ENCODE measurements at regions not wholly inside any gene's neighbourhood (a gene's known extent, or its start where the extent isn't known, plus 50 kb on each side); places are given as distances from the start of the nearest gene placed in this dataset.
"Not testable (repeated sequence)": the region's sequence is repeated elsewhere in the genome, so short reads cannot be mapped to it uniquely, and the experiment has no call there.

DNA sequence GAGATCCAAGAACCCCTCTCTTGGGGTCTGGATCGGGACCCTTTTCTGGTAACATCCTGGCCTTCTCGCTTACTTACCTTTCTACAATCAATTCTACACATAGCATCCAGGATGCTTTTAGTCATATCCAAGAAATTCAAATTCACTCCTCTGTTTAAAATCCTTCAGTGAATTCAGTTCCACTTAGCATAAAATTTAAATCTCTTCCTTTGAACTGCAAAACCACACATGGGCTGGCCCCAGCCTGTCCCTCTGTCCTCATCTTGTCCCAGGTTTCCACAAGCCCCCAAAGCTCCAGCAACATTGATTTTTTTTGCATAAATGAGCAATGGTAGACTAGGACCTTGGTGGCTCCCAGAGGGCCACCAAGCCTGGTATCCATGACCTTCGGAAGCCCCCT lies 96.4 kb upstream of the C16orf82 start:
- no peak for DNase-seq

DNA sequence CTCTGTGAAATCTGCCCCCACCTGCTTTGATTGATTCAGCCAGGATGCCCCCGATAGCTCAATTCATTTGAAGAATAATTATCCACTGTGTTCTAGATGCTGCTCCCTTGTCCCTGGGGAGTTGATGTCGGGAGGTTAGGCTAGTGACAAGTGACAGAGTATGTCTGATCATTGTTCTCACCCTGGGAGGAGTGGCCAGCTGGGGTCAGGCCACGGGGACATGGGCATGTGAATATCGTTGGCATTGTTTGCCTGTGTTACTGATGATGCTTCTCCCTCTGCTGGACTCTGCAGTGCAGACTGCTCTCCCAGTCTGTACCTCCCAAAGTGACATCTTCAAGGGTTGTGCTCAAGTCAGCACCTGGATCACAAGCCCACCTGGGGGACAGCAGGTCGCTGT lies 89.9 kb upstream of the C16orf82 start:
- peak in 6 of 56 donors; percentile 0 to 20 (median 5) for DNase-seq

DNA sequence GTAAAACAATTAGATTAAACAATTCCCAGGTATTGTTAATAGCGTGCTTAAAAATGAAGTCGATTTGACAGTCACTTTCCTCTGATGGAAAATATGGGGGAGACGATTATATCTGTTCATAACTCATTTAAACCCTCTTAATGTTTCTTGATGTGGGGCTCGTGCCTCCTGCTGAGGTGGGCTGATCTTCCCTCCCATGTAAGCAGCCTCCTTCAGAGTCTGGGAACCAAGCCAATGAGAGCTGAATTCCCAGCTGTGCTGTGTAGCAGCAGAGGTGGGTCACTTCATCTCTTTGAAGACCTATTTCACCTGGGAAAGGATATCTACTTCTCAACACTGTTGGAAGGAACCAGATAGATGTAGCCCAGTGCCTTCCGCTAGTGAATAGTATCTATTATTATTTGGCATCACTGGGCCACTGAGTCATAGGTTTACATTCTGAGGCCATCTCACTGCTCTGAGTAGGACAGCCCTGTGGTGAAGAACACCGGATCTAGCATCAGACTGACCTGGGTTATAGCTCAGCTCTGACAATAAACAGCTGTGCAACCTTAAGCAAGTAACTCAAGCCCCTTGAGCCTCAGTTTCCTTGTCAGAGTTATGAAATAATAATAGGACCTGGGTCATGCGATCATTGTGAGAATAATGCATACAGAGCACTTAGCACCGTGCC lies 85.3 kb upstream of the C16orf82 start:
- no peak for DNase-seq

- no peak for DNase-seq
Measured at GRCh38 chr16:26982422-26982821, 84.3 kb upstream of the C16orf82 start.

GRCh38 chr16:26983426-26983825 lies 83.3 kb upstream of the C16orf82 start:
- no peak for DNase-seq

DNA sequence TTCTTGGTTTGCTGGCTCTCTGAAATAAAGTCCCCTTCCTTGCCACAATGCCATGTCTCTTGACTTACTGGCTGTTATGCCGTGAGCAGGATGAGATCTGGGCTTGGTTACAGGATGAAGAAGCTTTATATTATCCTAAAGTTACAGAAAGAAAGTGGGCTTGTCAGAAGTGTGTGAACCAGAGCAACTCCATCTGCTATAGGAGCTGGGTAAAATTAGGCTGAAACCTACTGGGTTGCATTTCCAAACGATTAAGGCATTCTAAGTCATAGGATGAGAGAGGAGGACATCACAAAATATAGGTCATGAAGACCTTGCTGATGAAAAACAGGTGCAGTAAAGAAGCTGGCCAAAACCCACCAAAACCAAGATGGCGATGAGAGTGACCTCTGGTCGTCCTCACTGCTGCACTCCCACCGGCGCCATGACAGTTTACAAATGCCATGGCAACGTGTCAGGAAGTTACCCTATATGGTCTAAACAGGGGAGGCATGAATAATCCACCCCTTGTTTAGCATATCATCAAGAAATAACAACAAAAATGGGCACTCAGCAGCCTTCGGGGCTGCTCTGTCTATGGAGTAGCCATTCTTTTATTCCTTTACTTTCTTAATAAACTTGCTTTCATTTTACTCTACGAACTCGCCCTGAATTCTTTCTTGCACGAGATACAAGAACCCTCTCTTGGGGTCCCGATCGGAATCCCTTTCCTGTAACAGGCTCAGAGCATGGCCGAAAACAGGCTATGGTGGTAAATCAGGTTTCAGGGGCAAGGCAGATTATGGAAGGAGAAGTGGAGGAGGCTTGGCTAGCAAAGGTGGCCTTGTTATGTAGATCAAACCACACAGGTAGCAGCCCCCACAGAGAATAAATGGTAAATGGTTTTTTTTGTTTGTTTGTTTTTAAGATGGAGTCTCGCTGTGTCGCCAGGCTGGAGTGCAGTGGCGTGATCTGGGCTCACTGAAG lies 81.3 kb upstream of the C16orf82 start:
- no peak for DNase-seq

GRCh38 chr16:26987597-26988010 lies 79.1 kb upstream of the C16orf82 start:
- DNase-seq, result no peak

DNA sequence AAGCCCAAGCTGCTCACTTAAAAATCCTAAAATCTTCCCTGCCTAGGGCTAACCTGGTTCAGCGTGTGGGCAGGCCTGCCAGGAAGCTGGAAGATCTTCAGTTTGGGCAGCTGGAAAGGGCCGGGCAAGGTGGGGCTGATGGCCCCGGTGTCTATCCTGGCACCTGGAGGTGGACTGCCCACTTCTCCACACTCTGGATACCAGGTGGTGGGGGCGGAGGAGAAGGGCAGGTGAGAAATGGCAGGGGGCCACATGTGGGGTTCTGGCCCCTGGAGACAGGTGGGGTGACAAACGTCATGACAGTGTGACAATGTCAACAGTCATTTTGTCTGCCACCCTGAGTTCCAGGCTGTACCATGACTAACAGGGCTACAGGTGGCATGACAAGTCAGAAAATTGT lies 78.5 kb upstream of the C16orf82 start:
- no peak for DNase-seq

DNA sequence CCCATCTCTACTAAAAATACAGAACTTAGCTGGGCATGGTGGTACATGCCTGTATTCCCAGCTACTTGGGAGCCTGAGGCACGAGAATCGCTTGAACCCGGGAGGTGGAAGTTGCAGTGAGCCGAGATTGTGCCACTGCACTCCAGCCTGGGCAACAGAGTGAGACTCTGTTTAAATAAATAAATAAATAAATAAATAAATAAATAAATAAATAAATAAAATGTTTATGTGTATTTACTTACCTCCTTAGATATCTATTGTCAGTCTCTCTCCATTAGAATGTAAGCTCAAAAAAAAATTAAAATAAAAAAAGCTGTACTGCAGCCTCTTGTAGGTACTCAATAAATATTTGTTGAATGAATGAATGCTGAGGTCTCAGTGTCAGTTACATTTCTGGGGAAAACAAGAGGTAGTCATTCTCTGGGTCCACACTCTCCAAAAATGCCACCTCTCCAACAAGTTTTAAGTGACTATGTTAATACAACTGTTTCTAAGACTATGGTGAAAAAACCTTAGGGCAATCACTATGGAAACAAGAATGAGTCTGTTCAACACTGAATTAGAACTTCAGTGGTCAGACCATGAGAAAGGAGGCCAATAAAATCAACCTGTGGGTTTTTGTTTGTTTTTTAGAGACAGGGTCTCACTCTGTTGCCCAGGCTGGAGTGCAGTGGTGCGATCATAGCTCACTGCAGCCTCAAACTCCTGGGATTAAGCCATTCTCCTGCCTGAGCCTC lies 76.2 kb upstream of the C16orf82 start:
- DNase-seq, result not testable (repeated sequence)

DNA sequence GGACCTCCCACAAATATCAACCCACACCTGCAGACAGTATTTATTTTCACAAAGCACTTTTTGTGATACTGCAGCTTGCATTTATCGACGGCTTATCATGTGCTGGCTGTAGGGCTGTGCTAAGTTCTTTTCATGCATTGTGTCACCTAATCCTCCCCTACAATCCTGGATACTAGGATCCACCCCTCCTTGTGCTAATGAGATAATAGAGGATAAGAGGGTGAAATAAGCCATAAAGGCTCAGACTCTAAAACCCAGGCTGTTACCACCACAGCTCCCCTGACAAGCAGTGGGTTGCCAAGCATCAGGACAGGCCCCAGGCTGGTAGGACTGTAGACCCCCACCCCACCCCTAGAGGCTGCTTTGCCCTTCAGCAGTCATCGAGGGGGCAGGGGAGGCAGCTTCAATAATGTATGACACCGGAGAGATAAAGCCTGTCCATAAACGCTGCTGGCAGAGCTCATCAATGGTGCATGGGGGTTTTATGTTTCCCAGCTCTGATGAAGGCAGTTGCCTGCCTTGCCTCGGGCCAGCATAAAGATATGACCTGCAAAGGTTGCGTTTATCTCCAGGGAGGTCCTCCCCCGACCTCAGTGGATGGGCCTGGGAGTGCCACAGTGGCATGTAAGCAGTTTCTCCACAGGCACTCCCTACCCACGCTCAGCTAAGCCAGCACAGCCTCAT lies 73.9 kb upstream of the C16orf82 start:
- no peak for DNase-seq

- no peak for DNase-seq
Measured at GRCh38 chr16:26993511-26993910, 73.2 kb upstream of the C16orf82 start.

DNA sequence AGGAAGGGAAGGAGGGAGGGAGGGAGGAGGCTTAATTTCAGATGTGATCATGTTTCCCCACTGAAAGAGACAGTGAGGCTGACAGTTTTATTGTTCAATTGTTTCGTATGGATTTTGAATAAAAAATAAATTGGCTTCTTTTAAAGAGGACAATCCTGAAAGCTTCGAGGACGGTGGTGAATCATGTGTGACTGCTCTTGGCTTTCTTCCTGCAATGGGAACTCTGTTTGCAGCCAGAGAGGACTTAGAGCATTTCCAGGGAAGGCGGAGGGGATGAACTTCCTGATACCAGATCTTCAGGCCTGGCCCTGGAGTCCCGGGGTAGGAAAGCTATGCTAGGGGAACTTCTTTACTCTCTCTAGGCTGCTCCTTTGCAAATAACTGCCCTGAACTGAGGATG lies 72.8 kb upstream of the C16orf82 start:
- DNase-seq, result no peak

GRCh38 chr16:26995522-26995921 lies 71.2 kb upstream of the C16orf82 start:
- no peak for DNase-seq

- no peak for DNase-seq
Measured at GRCh38 chr16:27005386-27005785, 61.3 kb upstream of the C16orf82 start.
